Mesenchymal stem cell (in vitro differentiated cells and primary cell): ENCODE measurements at regions not wholly inside any gene's neighbourhood (a gene's known extent, or its start where the extent isn't known, plus 50 kb on each side); places are given as distances from the start of the nearest gene placed in this dataset.
"Not testable (repeated sequence)": the region's sequence is repeated elsewhere in the genome, so short reads cannot be mapped to it uniquely, and the experiment has no call there.

Source experiments
- DNase-seq: peaks from one replicate; pipeline ENCODE4 v3.0.0-alpha.2; 2013
- H2AFZ ChIP-seq: one replicate; pipeline ENCODE4 v1.6.1; 2013; ENCODE audit warnings: low read depth, mild to moderate bottlenecking, control low read depth, inconsistent platforms, low read length, moderate library complexity
- H2AK5ac ChIP-seq: 2 replicates; pipeline ENCODE4 v1.6.1; 2013; ENCODE audit warnings: low read length, moderate library complexity, mild to moderate bottlenecking, inconsistent platforms; ENCODE audit not compliant: severe bottlenecking
- H2BK120ac ChIP-seq: one replicate; pipeline ENCODE4 v1.6.1; 2013; ENCODE audit warnings: low read depth, mild to moderate bottlenecking, inconsistent platforms, low read length, moderate library complexity
- H2BK12ac ChIP-seq, 2 experiments: one replicate each; pipeline ENCODE4 v1.6.1; 2013; ENCODE audit warnings: inconsistent platforms in 2 of 2, low read length in 2 of 2, mild to moderate bottlenecking in 2 of 2, moderate library complexity in 2 of 2, control low read depth in 1 of 2
- H2BK15ac ChIP-seq: one replicate; pipeline ENCODE4 v1.6.1; 2013; ENCODE audit warnings: mild to moderate bottlenecking, low read depth, inconsistent platforms; ENCODE audit not compliant: poor library complexity, severe bottlenecking
- H2BK5ac ChIP-seq: 2 replicates; pipeline ENCODE4 v1.6.1; 2013; ENCODE audit warnings: low read depth, mild to moderate bottlenecking, low read length, control low read depth, inconsistent platforms; ENCODE audit not compliant: poor library complexity, severe bottlenecking
- H3K14ac ChIP-seq, 2 experiments: one replicate each; pipeline ENCODE4 v1.6.1; 2013; ENCODE audit warnings: inconsistent platforms in 2 of 2, low read length in 2 of 2, control low read depth in 1 of 2, mild to moderate bottlenecking in 1 of 2, moderate library complexity in 1 of 2
- H3K18ac ChIP-seq, 2 experiments: one replicate each; pipeline ENCODE4 v1.6.1; 2013; ENCODE audit warnings: inconsistent platforms in 2 of 2, low read length in 2 of 2, control low read depth in 1 of 2, low read depth in 1 of 2, mild to moderate bottlenecking in 1 of 2
- H3K23ac ChIP-seq, 2 experiments: one replicate each; pipeline ENCODE4 v1.6.1; 2013; ENCODE audit warnings: inconsistent platforms in 2 of 2, low read length in 2 of 2, mild to moderate bottlenecking in 2 of 2, moderate library complexity in 2 of 2, control low read depth in 1 of 2
- H3K27ac ChIP-seq: 2 replicates; pipeline ENCODE4 v1.5.1; 2013; ENCODE audit warnings: mild to moderate bottlenecking, moderate library complexity, low read length, control low read depth, inconsistent platforms; ENCODE audit not compliant: poor library complexity, severe bottlenecking
- H3K27me3 ChIP-seq, 2 experiments: 2 replicates each; pipeline versions ENCODE4 v1.6.1 to v1.7.0; 2013; ENCODE audit warnings: low read length in 2 of 2, mild to moderate bottlenecking in 2 of 2, moderate library complexity in 2 of 2, control low read depth in 1 of 2, inconsistent platforms in 1 of 2; ENCODE audit not compliant: control insufficient read depth in 1 of 2, insufficient read depth in 1 of 2
- H3K36me3 ChIP-seq, 2 experiments: 2 replicates each; pipeline versions ENCODE4 v1.6.1 to v1.7.0; 2013; ENCODE audit warnings: low read length in 2 of 2, control low read depth in 1 of 2, inconsistent platforms in 1 of 2, low read depth in 1 of 2, mild to moderate bottlenecking in 1 of 2; ENCODE audit not compliant: insufficient read depth in 2 of 2, control insufficient read depth in 1 of 2
- H3K4ac ChIP-seq, 2 experiments: one replicate each; pipeline ENCODE4 v1.6.1; 2013; ENCODE audit warnings: inconsistent platforms in 2 of 2, low read length in 2 of 2, mild to moderate bottlenecking in 2 of 2, moderate library complexity in 2 of 2, control low read depth in 1 of 2, low read depth in 1 of 2
- H3K4me1 ChIP-seq: 2 replicates; pipeline ENCODE4 v1.6.1; 2013; ENCODE audit warnings: low read depth, low read length, control low read depth; ENCODE audit not compliant: control insufficient read depth, insufficient read depth
- H3K4me2 ChIP-seq: 2 replicates; pipeline ENCODE4 v1.6.1; 2013; ENCODE audit warnings: low read length, mild to moderate bottlenecking, inconsistent platforms; ENCODE audit not compliant: poor library complexity, severe bottlenecking
- H3K4me3 ChIP-seq, 2 experiments: 2 replicates each; pipeline versions ENCODE4 v1.5.1 to v1.7.0; 2013; ENCODE audit warnings: low read length in 2 of 2, mild to moderate bottlenecking in 2 of 2, control low read depth in 1 of 2, low read depth in 1 of 2; ENCODE audit not compliant: insufficient read depth in 1 of 2
- H3K79me1 ChIP-seq: replicated peaks from 2 replicates; pipeline ENCODE4 v1.6.1; 2013; ENCODE audit warnings: mild to moderate bottlenecking, control low read depth, low read length, inconsistent platforms; ENCODE audit not compliant: poor library complexity, severe bottlenecking
- H3K9ac ChIP-seq: 2 replicates; pipeline ENCODE4 v1.7.0; 2013; ENCODE audit warnings: mild to moderate bottlenecking, low read length, moderate library complexity
- H3K9me3 ChIP-seq: 2 replicates; pipeline ENCODE4 v1.7.0; 2013; ENCODE audit warnings: mild to moderate bottlenecking, low read length; ENCODE audit not compliant: control insufficient read depth
- H4K8ac ChIP-seq: one replicate; pipeline ENCODE4 v1.6.1; 2013; ENCODE audit warnings: inconsistent platforms, mild to moderate bottlenecking, low read length, moderate library complexity
- H4K91ac ChIP-seq: one replicate; pipeline ENCODE4 v1.6.1; 2013; ENCODE audit warnings: mild to moderate bottlenecking, low read length, inconsistent platforms
- WGBS: methylation state at CpG from one replicate; pipeline ENCODE4 v1.1.7; 2013; ENCODE audit warnings: mixed read lengths; 5-methylcytosine and 5-hydroxymethylcytosine counted together

- Histone ChIP-seq H3K4me2 (no peak overlapping the region), H3K4me3 (no peak overlapping the region), H3K27me3 (peaks cover 0 to 10% of the 10 kb centered on the region in 2 experiments), H3K27ac (no peak overlapping the region), H3K9ac (no peak overlapping the region), H3K14ac (no peak overlapping the region), H4K8ac (no peak overlapping the region), H3K4me1 (no peaks in the 10 kb centered on the region), H2BK120ac (no peak overlapping the region), H3K18ac (no peak overlapping the region), H4K91ac (no peak overlapping the region), H3K36me3 (no peaks in the 10 kb centered on the region), H2AK5ac (no peak overlapping the region), H3K4ac (no peak overlapping the region), H3K23ac (no peak overlapping the region), H2AFZ (no peak overlapping the region), H3K9me3 (no peaks in the 10 kb centered on the region), H2BK12ac (no peak overlapping the region), H3K79me1 (no peaks in the 10 kb centered on the region), H2BK15ac (no peak overlapping the region), H2BK5ac (no peak overlapping the region)
- DNase-seq: no peak
- no CpG with 5 or more reads among the region's 1 CpG for WGBS
Observed at GRCh38 chr12:91460469-91460868, 277.9 kb upstream of the DCN start.

GRCh38 chr12:91455321-91455720, 272.7 kb upstream of the DCN start:
- H2BK120ac ChIP-seq: no peak overlapping the region
- H2BK5ac ChIP-seq: no peak overlapping the region
- H3K4ac ChIP-seq: no peak overlapping the region
- no peak overlapping the region for H4K91ac ChIP-seq
- no peak overlapping the region for H3K27ac ChIP-seq
- no peak overlapping the region for H3K4me3 ChIP-seq
- H3K4me2 ChIP-seq: no peak overlapping the region
- no peaks in the 10 kb centered on the region for H3K4me1 ChIP-seq
- H3K23ac ChIP-seq: no peak overlapping the region
- no peaks in the 10 kb centered on the region for H3K79me1 ChIP-seq
- H3K27me3 ChIP-seq: peaks cover 0 to 10% of the 10 kb centered on the region in 2 experiments
- H3K9ac ChIP-seq: no peak overlapping the region
- H3K9me3 ChIP-seq: peaks cover 4% of the 10 kb centered on the region
- H3K36me3 ChIP-seq: no peaks in the 10 kb centered on the region
- no peak overlapping the region for H3K18ac ChIP-seq
- no peak overlapping the region for H4K8ac ChIP-seq
- no peak overlapping the region for H2BK12ac ChIP-seq
- 90% methylated on average over 2 of the region's 5 CpGs for WGBS
- H3K14ac ChIP-seq: no peak overlapping the region
- H2AK5ac ChIP-seq: no peak overlapping the region
- no peak overlapping the region for H2AFZ ChIP-seq
- DNase-seq: no peak
- no peak overlapping the region for H2BK15ac ChIP-seq

- H3K18ac ChIP-seq: no peak overlapping the region
- no peak overlapping the region for H3K9ac ChIP-seq
- no peak overlapping the region for H2AK5ac ChIP-seq
- no peak overlapping the region for H2BK15ac ChIP-seq
- no peak overlapping the region for H4K8ac ChIP-seq
- no peak overlapping the region for H3K27ac ChIP-seq
- no peak overlapping the region for H4K91ac ChIP-seq
- 89% methylated on average over 1 of the region's 2 CpGs for WGBS
- no peak overlapping the region for H2BK5ac ChIP-seq
- H3K36me3 ChIP-seq: no peaks in the 10 kb centered on the region
- no peak overlapping the region for H3K4me2 ChIP-seq
- no peak for DNase-seq
- no peak overlapping the region for H2BK12ac ChIP-seq
- H3K9me3 ChIP-seq: peaks cover 4% of the 10 kb centered on the region
- H3K4me1 ChIP-seq: no peaks in the 10 kb centered on the region
- H3K4me3 ChIP-seq: no peak overlapping the region
- no peak overlapping the region for H2AFZ ChIP-seq
- H3K14ac ChIP-seq: no peak overlapping the region
- H3K79me1 ChIP-seq: no peaks in the 10 kb centered on the region
- H2BK120ac ChIP-seq: no peak overlapping the region
- H3K23ac ChIP-seq: no peak overlapping the region
- H3K4ac ChIP-seq: no peak overlapping the region
- H3K27me3 ChIP-seq: peaks cover 0 to 10% of the 10 kb centered on the region in 2 experiments
Observed at GRCh38 chr12:91454179-91454578, 271.6 kb upstream of the DCN start.

- H3K4me1 ChIP-seq, H4K8ac ChIP-seq, H2BK15ac ChIP-seq, H2BK120ac ChIP-seq, H3K27ac ChIP-seq, H3K14ac ChIP-seq, H3K4me2 ChIP-seq, H3K79me1 ChIP-seq, H3K4me3 ChIP-seq, H3K27me3 ChIP-seq, H3K9me3 ChIP-seq, H2AFZ ChIP-seq, H3K23ac ChIP-seq, DNase-seq, H2AK5ac ChIP-seq, H2BK12ac ChIP-seq, H3K4ac ChIP-seq, H3K36me3 ChIP-seq, H3K9ac ChIP-seq, H4K91ac ChIP-seq, H3K18ac ChIP-seq, H2BK5ac ChIP-seq: not testable (repeated sequence)
- no CpG with 5 or more reads among the region's 2 CpGs for WGBS
Observed at GRCh38 chr12:91452464-91452863, 269.8 kb upstream of the DCN start.
